GM20000 (cell line): ENCODE measurements at regions not wholly inside any gene's neighbourhood (a gene's known extent, or its start where the extent isn't known, plus 50 kb on each side); places are given as distances from the start of the nearest gene placed in this dataset.

Experiments
- DNase-seq: peaks from one replicate; pipeline ENCODE4 v3.0.0; 2012; ENCODE audit warnings: low spot score
- TF ChIP-seq, protein P1 (sequence below): IDR thresholded peaks from 2 replicates; pipeline ENCODE4 v1.5.1; 2012; ENCODE audit warnings: mild to moderate bottlenecking, control low read depth; ENCODE audit errors: extremely low read depth, missing control alignments

GRCh38 chr7:54837168-54837567, 78.2 kb upstream of the SEC61G start:
- no peak for DNase-seq
- TF ChIP-seq, protein P1, sequence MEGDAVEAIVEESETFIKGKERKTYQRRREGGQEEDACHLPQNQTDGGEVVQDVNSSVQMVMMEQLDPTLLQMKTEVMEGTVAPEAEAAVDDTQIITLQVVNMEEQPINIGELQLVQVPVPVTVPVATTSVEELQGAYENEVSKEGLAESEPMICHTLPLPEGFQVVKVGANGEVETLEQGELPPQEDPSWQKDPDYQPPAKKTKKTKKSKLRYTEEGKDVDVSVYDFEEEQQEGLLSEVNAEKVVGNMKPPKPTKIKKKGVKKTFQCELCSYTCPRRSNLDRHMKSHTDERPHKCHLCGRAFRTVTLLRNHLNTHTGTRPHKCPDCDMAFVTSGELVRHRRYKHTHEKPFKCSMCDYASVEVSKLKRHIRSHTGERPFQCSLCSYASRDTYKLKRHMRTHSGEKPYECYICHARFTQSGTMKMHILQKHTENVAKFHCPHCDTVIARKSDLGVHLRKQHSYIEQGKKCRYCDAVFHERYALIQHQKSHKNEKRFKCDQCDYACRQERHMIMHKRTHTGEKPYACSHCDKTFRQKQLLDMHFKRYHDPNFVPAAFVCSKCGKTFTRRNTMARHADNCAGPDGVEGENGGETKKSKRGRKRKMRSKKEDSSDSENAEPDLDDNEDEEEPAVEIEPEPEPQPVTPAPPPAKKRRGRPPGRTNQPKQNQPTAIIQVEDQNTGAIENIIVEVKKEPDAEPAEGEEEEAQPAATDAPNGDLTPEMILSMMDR: no peak

GRCh38 chr7:54837761-54838160, 78.8 kb upstream of the SEC61G start:
- TF ChIP-seq, protein P1: no peak

DNA sequence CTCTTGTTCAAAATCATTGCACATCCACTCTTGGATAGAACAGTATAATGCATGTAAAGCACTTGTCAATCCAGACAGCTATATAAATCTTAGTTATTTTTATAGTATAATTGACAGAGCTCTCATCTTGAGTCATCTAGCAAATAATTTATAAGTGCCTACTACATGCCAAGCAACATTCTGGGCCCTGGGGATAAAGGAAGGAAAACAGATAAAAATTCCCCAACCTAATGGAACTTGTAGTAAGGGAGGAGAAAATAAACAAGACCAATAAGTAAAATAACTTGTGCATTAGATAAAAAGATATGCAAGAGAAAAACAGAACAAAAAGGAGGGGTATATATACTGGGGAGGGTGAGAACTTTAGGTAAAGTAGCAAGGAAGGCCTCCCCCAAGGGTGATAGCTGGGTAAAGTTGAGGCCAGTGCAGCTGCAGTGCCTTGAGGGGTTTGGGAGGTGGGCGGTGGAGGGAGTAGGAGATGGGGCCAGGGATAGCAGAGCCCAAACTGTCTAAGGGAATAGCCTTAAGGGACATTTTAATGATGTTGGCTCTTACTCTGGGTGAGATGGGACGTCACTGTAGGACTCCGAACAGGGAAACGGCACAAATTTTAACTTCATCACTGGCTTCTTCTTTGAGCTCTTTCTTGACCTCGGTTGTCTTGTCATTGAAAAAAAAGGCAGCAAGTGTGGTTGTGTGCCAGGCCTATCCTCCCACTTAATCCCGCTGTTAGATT, 79.3 kb upstream of the SEC61G start:
- DNase-seq: no peak

More at GRCh38 chr7:54837761-54838160, 78.8 kb upstream of the SEC61G start:
- no peak for DNase-seq

DNA sequence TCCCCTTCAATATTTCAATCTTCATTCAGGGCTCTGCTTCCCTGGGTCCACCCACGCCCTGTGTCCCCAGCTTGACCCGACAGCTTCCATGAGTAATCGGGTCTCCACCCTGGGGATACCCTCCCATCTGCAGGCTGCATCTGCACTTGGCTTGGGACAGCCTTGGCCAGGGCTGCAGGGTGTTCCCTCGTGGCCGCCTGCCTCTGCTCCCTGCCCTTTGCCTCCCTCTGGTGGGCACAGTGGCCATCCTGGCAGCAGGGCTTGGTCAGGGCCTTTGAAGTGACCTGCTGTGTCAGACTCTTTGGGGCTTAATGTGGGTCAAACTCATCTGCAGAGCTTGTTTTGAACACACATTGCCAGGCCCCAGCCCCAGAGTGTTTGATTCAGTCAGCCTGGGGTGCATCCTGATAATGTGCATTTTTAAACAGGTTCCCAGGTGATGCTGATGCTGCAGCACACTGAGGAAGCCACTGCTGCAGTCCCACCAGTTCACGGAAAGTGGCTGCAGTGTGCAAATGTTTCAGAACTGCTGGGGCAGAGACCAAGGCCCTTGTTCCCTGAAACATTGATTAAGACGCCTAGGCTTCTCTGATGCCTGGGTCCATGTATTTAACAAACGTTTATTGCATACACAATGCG, 80.7 kb upstream of the SEC61G start:
- peak; percentile 30 for DNase-seq
- TF ChIP-seq, protein P1: peak; percentile 10

More for the DNA sequence above, 79.3 kb upstream of the SEC61G start:
- TF ChIP-seq, protein P1: no peak

GRCh38 chr7:54841772-54842697, 83.0 kb upstream of the SEC61G start:
- no peak for DNase-seq
- TF ChIP-seq, protein P1: peak; percentile 39

GRCh38 chr7:54843841-54844355, 84.9 kb upstream of the SEC61G start:
- DNase-seq: no peak
- TF ChIP-seq, protein P1: no peak
